Hematopoietic multipotent progenitor cell (in vitro differentiated cells): ENCODE measurements at regions not wholly inside any gene's neighbourhood (a gene's known extent, or its start where the extent isn't known, plus 50 kb on each side); places are given as distances from the start of the nearest gene placed in this dataset.

Experiments used
- DNase-seq, 3 donors: peaks; one replicate each; pipeline ENCODE4 v3.0.0-alpha.2; 2011 to 2015; ENCODE audit warnings: low read depth in 2 of 3, low spot score in 2 of 3

- DNase-seq: peak in 2 of 3 donors; percentile 14 to 61
Observed at GRCh38 chr4:14196131-14196530, 568.6 kb upstream of the BOD1L1 start.

GRCh38 chr4:14215116-14215770 lies 587.7 kb upstream of the BOD1L1 start:
- DNase-seq: no peak

GRCh38 chr4:14217401-14217800 lies 589.9 kb upstream of the BOD1L1 start:
- no peak for DNase-seq

GRCh38 chr4:14218641-14219040 lies 591.1 kb upstream of the BOD1L1 start:
- DNase-seq: no peak

- no peak for DNase-seq
Observed at GRCh38 chr4:14221176-14221575, 593.7 kb upstream of the BOD1L1 start.

- DNase-seq: no peak
Observed at GRCh38 chr4:14222377-14223029, 595.0 kb upstream of the BOD1L1 start.

GRCh38 chr4:14223461-14223860 lies 595.9 kb upstream of the BOD1L1 start:
- DNase-seq: no peak

GRCh38 chr4:14225688-14226207 lies 598.2 kb upstream of the BOD1L1 start:
- DNase-seq: no peak

- no peak for DNase-seq
Observed at GRCh38 chr4:14233126-14233525, 605.6 kb upstream of the BOD1L1 start.

GRCh38 chr4:14234307-14234706 lies 606.8 kb upstream of the BOD1L1 start:
- no peak for DNase-seq

- no peak for DNase-seq
Observed at GRCh38 chr4:14236359-14236758, 608.8 kb upstream of the BOD1L1 start.

- no peak for DNase-seq
Observed at GRCh38 chr4:14237911-14238310, 610.4 kb upstream of the BOD1L1 start.

- no peak for DNase-seq
Observed at GRCh38 chr4:14241574-14241973, 614.0 kb upstream of the BOD1L1 start.

- no peak for DNase-seq
Observed at GRCh38 chr4:14247767-14248166, 620.2 kb upstream of the BOD1L1 start.

- DNase-seq: no peak
Observed at GRCh38 chr4:14249226-14249625, 621.7 kb upstream of the BOD1L1 start.

- peak in 2 of 3 donors; percentile 11 to 43 for DNase-seq
Observed at GRCh38 chr4:14254252-14254651, 626.7 kb upstream of the BOD1L1 start.

GRCh38 chr4:14254926-14255325 lies 627.4 kb upstream of the BOD1L1 start:
- no peak for DNase-seq

- no peak for DNase-seq
Observed at GRCh38 chr4:14257903-14258302, 630.4 kb upstream of the BOD1L1 start.

GRCh38 chr4:14259936-14260335 lies 632.4 kb upstream of the BOD1L1 start:
- DNase-seq: no peak

- no peak for DNase-seq
Observed at GRCh38 chr4:14260591-14260990, 633.1 kb upstream of the BOD1L1 start.

- DNase-seq: no peak
Observed at GRCh38 chr4:14262221-14262620, 634.7 kb upstream of the BOD1L1 start.

- peak in 1 of 3 donors; percentile 12 for DNase-seq
Observed at GRCh38 chr4:14264437-14264836, 636.9 kb upstream of the BOD1L1 start.
